Osteocyte (in vitro differentiated cells): ENCODE measurements at regions not wholly inside any gene's neighbourhood (a gene's known extent, or its start where the extent isn't known, plus 50 kb on each side); places are given as distances from the start of the nearest gene placed in this dataset.
"Not testable (repeated sequence)": the region's sequence is repeated elsewhere in the genome, so short reads cannot be mapped to it uniquely, and the experiment has no call there.

Experiments used
- DNase-seq: peaks from one replicate; pipeline ENCODE4 v3.0.0; 2021; ENCODE audit warnings: mixed read lengths; ENCODE audit not compliant: unreplicated experiment; ENCODE audit errors: extremely low spot score
- H3K27ac Mint-ChIP-seq: one replicate; pipeline ENCODE4 v1.8.0; 2021; ENCODE audit warnings: mild to moderate bottlenecking, mixed read lengths; ENCODE audit not compliant: unreplicated experiment
- H3K27me3 Mint-ChIP-seq: one replicate; pipeline ENCODE4 v1.8.0; 2021; ENCODE audit warnings: mixed read lengths; ENCODE audit not compliant: unreplicated experiment
- H3K36me3 Mint-ChIP-seq: one replicate; pipeline ENCODE4 v1.8.0; 2021; ENCODE audit warnings: mixed read lengths; ENCODE audit not compliant: unreplicated experiment
- H3K4me1 Mint-ChIP-seq: one replicate; pipeline ENCODE4 v1.8.0; 2021; ENCODE audit warnings: mixed read lengths; ENCODE audit not compliant: unreplicated experiment
- H3K4me3 Mint-ChIP-seq: one replicate; pipeline ENCODE4 v1.8.0; 2021; ENCODE audit warnings: mild to moderate bottlenecking, moderate library complexity, mixed read lengths; ENCODE audit not compliant: unreplicated experiment
- H3K9me3 Mint-ChIP-seq: one replicate; pipeline ENCODE4 v1.8.0; 2021; ENCODE audit warnings: mixed read lengths; ENCODE audit not compliant: unreplicated experiment
- TF ChIP-seq, protein P1 (sequence below): fragments of 200-600 bp; sonication (generic); IDR thresholded peaks from 2 replicates; pipeline ENCODE4 v1.5.0; 2021; ENCODE audit warnings: antibody characterized with exemption, mild to moderate bottlenecking, moderate library complexity

DNA sequence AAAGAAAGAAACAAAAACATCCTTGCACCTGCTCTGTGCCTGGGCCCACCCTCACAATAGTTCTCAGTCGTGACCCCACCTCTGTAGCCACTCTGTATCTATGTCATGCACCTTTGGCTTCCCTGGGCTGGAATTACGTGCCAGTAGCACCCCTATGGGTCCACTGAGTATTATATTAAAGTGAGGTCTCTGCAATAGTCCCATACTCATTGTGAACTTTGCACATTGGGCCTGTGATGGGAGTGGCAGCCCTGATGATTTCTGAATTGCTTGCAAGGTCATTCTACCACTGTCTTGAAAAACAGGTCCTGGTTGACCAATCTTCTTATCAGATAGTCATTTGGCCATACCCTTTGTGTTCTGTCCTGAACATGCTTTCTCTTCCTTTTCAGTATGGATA is 1012.1 kb downstream of the RAB28 start:
- no peaks in the 10 kb centered on the region for H3K27me3 Mint-ChIP-seq
- peaks cover 26% of the 10 kb centered on the region for H3K9me3 Mint-ChIP-seq
- H3K4me3 Mint-ChIP-seq, result no peak overlapping the region

DNA sequence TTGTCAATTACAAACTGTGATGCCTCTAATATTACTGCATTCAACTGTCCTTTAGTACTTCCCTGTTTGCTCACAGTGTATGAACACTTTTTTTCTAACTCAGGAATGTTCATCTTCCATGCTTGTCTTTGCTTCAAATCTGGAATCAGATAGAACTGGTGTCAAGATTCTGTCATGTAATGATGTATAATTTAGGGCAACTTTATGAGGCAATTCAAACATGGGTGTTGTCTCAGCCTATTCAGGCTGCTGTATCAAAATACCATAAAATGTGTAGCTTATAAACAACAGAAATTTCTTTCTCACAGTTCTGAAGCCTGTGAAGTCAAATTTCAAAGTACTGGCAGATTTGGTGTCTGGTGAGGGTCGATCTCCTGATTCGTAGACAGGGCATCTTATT is 1012.9 kb downstream of the RAB28 start:
- no peaks in the 10 kb centered on the region for H3K36me3 Mint-ChIP-seq
- no peak overlapping the region for H3K27ac Mint-ChIP-seq
- DNase-seq, result no peak
- no peaks in the 10 kb centered on the region for H3K27me3 Mint-ChIP-seq
- H3K4me1 Mint-ChIP-seq, result no peaks in the 10 kb centered on the region
- H3K4me3 Mint-ChIP-seq, result no peak overlapping the region
- TF ChIP-seq, protein P1, sequence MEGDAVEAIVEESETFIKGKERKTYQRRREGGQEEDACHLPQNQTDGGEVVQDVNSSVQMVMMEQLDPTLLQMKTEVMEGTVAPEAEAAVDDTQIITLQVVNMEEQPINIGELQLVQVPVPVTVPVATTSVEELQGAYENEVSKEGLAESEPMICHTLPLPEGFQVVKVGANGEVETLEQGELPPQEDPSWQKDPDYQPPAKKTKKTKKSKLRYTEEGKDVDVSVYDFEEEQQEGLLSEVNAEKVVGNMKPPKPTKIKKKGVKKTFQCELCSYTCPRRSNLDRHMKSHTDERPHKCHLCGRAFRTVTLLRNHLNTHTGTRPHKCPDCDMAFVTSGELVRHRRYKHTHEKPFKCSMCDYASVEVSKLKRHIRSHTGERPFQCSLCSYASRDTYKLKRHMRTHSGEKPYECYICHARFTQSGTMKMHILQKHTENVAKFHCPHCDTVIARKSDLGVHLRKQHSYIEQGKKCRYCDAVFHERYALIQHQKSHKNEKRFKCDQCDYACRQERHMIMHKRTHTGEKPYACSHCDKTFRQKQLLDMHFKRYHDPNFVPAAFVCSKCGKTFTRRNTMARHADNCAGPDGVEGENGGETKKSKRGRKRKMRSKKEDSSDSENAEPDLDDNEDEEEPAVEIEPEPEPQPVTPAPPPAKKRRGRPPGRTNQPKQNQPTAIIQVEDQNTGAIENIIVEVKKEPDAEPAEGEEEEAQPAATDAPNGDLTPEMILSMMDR, result no peak
- peaks cover 26% of the 10 kb centered on the region for H3K9me3 Mint-ChIP-seq

More for the DNA sequence above, 1012.1 kb downstream of the RAB28 start:
- Mint-ChIP-seq H3K27ac (no peak overlapping the region), H3K4me1 (no peaks in the 10 kb centered on the region), H3K36me3 (no peaks in the 10 kb centered on the region)
- TF ChIP-seq, protein P1, result no peak
- no peak for DNase-seq

DNA sequence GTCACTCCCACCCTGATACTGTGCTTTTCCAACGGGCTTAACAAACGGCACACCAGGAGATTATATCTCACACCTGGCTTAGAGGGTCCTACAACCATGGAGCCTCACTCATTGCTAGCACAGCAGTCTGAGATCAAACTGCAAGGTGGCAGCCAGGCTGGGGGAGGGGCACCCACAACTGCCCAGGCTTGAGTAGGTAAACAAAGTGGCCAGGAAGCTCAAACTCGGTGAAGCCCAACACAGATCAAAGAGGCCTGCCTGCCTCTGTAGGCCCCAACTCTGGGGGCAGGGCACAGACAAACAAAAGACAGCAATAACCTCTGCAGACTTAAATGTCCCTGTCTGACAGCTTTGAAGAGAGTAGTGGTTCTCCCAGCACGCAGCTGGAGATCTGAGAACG is 1022.6 kb downstream of the RAB28 start:
- not testable (repeated sequence) for H3K4me1 Mint-ChIP-seq, DNase-seq, H3K27ac Mint-ChIP-seq, H3K27me3 Mint-ChIP-seq, H3K4me3 Mint-ChIP-seq, H3K36me3 Mint-ChIP-seq
- H3K9me3 Mint-ChIP-seq, result peaks cover 37% of the 10 kb centered on the region

DNA sequence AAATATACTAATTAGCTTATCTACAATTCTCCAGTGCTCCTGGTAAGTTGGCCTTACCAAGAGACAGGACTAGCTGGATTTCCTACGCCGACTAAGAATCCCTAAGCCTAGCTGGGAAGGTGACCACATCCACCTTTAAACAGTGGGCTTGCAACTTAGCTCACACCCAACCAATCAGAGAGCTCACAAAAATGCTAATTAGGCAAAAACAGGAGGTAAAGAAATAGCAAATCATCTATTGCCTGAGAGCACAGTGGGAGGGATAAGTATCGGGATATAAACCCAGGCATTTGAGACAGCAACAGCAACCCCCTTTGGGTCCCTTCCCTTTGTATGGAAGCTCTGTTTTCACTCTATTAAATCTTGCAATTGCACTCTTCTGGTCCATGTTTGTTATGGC is 1025.0 kb downstream of the RAB28 start:
- H3K27ac Mint-ChIP-seq, result no peak overlapping the region
- no peaks in the 10 kb centered on the region for H3K36me3 Mint-ChIP-seq

DNA sequence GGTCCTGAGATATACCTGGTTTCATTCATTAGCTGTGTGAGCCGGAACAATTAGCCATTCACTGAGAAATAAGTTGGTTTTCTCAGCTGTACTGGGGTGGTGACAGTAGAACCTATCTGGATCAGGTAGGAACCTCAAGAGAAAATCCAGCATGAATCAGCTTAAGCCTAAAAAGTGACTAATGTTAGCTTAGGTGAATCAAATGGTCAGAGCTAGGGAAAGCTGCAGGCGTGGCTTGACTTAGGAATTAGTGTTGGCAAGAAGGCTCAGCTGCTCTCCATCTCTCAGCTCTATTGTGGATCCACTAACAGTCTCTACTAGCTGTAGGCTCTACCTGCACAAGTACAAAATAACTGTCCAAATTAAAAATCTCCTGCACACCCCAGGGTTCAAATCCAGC is 1025.5 kb downstream of the RAB28 start:
- H3K4me1 Mint-ChIP-seq, result no peaks in the 10 kb centered on the region
- no peak for DNase-seq
- no peaks in the 10 kb centered on the region for H3K27me3 Mint-ChIP-seq
- peaks cover 33% of the 10 kb centered on the region for H3K9me3 Mint-ChIP-seq
- H3K36me3 Mint-ChIP-seq, result no peaks in the 10 kb centered on the region
- H3K27ac Mint-ChIP-seq, result no peak overlapping the region
- TF ChIP-seq, protein P1, result no peak
- H3K4me3 Mint-ChIP-seq, result no peak overlapping the region

More for the DNA sequence above, 1025.0 kb downstream of the RAB28 start:
- no peak for DNase-seq
- no peaks in the 10 kb centered on the region for H3K4me1 Mint-ChIP-seq
- peaks cover 30% of the 10 kb centered on the region for H3K9me3 Mint-ChIP-seq
- H3K27me3 Mint-ChIP-seq, result no peaks in the 10 kb centered on the region
- no peak overlapping the region for H3K4me3 Mint-ChIP-seq
- TF ChIP-seq, protein P1, result no peak

DNA sequence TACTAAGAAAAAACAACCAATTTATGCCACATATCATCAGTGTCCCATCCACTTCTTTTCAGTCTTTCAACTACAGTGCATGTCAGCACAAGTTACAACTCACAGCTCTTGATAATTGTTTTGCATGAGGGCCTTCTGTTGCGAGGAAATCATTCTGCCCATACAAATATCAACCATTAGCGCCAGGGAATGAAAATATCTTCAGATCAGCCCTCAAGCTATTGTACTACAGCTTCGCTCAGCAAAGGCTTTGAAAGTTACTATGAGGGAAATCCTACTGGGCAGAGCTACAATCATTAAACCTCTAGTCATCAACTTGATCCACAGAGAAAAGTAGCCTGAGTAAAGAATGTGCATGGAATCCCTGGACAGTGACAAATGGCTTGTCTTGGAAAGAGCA is 1023.6 kb upstream of the HS3ST1 start:
- no peak overlapping the region for H3K27ac Mint-ChIP-seq
- DNase-seq, result no peak
- H3K4me1 Mint-ChIP-seq, result no peaks in the 10 kb centered on the region
- TF ChIP-seq, protein P1, result no peak
- peaks cover 37% of the 10 kb centered on the region for H3K9me3 Mint-ChIP-seq
- no peak overlapping the region for H3K4me3 Mint-ChIP-seq
- no peaks in the 10 kb centered on the region for H3K27me3 Mint-ChIP-seq
- H3K36me3 Mint-ChIP-seq, result no peaks in the 10 kb centered on the region
